HTR-8/SVneo (cell line): ENCODE measurements at regions not wholly inside any gene's neighbourhood (a gene's known extent, or its start where the extent isn't known, plus 50 kb on each side); places are given as distances from the start of the nearest gene placed in this dataset.
"Not testable (repeated sequence)": the region's sequence is repeated elsewhere in the genome, so short reads cannot be mapped to it uniquely, and the experiment has no call there.

ENCODE experiments used
- DNase-seq: peaks from one replicate; pipeline ENCODE4 v3.0.0; 2011; ENCODE audit warnings: low spot score, mixed read lengths; ENCODE audit not compliant: insufficient read length
- FAIRE-seq: peaks from 2 replicates; lab custom pipeline; 2011; peaks lifted over from hg19 to GRCh38; lab: Jason Lieb, UNC

DNA sequence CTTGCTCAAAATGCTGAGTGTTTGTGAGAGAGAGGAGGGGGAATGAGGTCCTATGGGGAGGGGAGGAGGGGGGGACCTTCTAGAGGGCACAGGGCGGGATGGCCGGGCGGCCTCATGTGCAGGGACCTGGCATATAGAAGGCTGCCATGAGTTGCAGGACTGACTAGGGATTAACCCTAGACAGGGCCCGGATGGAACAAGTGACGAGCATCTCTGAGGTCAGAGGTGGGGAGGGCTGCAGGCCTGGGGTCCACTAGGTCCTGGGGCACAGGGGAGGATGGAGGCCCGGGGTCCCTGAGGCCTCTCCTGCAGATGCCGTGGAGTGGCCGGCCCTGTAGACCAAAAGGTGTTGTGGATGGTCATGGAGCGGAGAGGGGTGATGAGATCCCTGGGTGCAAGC lies 104.0 kb upstream of the EIF5 start:
- FAIRE-seq (no peak), DNase-seq (no peak)

DNA sequence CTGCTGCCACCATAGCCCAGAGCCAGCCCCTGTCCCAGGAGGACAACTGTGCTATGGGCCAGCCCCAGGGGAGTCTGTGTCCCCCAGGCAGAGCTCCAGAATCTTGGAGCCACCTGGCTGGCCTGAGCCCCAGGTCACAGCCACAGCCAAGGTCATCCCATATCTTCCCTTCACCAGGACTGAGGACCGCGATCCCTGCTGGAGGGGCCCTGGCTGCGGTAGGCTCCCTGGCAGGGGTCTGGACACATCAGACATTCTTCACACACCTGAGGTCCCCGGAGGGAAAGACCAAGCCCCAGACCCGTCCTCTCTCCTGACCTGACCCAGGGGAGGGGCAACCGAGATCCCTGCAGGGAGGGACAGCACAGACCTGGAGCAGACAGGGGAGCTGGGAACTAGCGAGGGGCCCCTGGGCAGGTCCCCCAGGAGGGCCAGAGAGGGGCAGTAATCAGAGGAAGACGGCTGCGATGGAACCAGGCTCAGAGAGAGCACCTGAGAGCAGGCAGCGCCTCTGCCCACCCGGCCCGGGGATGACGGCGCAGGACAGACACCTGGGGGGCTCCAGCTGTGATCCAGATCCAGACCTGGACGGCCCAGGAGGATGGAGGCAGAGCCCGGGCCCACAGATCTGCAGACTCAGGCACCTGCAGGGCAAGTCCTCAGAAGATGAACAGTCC lies 103.2 kb upstream of the EIF5 start:
- FAIRE-seq (no peak), DNase-seq (no peak)

DNA sequence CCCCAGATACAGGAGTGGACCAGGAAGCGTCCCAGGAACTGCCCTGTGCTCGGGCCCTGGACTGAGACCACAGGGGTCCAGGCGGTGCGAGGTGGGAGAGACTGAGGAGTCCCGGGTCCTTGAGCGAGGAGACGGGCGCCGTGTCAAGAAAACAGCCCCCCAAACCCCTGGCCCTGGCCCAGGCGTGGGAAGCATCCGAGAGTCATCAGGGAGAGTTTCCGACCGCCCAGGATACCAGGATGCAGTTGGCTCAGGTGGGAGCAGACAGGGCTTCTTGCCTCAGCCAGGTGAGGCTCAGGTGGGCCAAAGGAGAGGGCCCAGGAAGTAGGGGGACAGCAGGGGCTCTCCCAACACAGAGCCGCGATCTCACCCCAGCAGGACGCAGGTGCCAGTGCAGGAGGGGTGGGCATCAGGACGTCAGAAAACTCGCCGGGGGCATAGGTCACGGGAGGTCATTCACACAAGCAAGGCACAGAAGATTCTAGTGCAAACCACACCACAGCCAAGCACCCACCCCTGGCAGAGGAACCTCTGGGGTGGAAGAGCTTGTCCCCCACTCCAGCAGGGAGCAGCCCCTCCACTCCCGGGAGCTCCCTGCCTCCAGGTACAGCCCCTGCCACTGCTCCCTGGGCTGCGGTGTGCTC lies 102.5 kb upstream of the EIF5 start:
- FAIRE-seq: no peak
- DNase-seq: no peak

DNA sequence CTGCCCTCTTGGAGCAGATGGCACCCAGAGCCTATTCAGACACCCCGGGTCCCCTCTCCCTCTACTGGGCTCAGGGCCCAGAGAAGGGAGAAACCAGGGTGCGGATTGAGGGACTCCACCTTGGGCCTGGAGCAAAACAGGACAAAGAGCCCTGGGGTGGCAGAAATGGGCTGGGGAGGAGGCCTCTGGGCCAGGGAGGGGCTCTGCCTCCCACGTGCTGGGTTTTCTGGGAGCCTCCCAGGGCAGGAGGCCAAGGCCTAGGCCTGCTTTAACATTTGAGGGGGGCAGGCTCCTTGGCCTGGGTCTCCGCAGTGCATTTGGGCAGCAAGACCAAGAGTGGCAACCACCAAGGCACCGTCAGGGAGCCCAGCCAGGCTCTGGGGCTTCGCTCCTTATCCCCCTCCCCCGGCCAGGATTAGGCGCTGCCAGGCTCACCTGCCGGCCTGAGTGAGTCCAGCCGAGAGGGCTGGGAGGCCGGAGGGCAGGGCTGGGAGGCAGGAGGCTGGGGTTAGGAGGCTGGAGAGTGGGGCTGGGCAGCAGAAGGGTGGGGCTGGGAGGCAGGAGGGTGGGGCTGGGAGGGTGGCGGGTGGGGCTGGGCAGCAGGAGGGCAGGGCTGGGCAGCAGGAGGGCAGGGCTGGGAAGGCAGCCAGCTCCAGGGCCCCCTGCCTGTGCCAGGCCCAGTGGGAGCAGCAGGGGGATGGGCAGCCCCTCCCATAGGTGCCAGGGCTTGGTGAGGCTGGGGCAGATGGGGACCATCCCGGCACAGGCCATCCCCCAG lies 101.8 kb upstream of the EIF5 start:
- FAIRE-seq: no peak
- no peak for DNase-seq

DNA sequence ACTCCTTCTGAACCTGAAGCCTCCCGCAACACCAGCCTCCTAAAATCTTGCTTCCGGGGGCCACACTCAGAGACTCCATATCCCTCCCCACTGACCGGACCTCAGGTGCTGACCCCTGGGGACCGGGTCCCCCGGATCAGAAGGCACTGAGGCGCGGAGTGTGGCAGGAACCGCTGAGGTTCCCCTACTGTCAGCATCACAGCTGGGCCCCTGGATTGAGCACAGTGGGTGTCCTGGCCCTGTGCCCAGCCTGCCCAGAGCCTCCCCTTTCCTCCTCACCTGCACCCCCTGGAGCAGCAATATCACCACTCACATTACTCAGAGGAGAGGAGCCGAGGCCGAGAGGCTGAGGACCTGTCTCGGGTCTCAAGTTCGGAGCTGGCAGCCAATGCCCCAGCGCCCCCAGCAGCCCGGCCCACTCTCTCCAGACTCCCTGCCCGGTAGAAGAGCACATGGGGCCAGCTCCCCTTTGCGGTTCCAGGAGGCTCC lies 101.2 kb upstream of the EIF5 start:
- no peak for DNase-seq
- no peak for FAIRE-seq

DNA sequence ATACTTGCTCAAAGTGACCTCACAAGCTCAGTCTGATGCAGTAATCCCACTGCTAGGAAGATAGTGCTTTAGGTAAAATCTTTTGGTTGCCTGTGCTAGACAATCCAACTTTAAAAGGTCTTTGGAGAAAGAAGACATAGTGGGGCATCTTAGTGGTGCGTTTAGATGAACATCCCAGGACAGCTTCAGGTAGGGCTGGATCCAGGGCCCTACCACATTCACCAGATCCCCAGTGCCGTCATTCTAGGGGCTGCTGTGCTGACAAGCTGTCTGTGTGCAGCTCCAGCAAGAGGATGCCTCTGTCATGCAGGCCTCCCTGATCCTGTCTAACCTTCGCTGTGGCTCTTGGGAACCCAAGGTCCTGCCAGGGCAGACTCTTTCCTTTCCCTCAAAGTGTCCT lies 100.7 kb upstream of the EIF5 start:
- DNase-seq (no peak), FAIRE-seq (no peak)

DNA sequence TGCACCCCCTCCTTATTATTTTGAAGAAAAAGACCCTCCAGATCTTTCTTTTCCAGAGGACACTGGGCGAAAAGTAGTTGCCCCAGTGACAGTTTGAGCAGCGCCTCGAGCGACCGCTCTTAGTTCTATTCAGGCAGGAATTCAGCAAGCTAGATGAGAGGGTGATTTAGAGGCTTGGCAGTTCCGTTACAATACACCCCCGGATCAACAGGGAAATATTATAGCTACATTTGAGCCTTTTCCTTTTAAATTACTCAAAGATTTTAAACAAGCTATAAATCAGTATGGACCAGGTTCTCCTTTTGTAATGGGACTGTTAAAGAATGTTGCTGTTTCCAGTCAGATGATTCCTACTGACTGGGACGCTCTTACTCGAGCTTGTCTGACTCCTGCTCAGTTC lies 99.2 kb upstream of the EIF5 start:
- DNase-seq, FAIRE-seq: not testable (repeated sequence)

DNA sequence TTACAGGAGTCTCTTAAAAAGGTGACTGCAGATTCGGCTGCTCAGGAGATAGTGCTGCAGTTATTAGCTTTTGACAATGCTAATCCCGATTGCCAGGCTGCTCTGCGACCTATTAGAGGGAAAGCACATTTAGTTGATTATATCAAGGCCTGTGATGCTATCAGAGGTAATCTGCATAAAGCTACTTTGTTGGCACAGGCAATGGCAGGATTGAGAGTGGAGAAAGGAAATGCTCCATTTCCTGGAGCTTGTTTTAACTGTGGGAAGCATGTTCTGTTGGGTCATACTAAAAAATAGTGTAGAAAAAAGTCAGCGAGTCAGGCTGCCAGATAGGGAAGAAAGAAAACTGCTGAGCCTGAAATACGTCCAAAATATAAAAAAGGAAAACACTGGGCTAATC lies 98.5 kb upstream of the EIF5 start:
- not testable (repeated sequence) for DNase-seq, FAIRE-seq

DNA sequence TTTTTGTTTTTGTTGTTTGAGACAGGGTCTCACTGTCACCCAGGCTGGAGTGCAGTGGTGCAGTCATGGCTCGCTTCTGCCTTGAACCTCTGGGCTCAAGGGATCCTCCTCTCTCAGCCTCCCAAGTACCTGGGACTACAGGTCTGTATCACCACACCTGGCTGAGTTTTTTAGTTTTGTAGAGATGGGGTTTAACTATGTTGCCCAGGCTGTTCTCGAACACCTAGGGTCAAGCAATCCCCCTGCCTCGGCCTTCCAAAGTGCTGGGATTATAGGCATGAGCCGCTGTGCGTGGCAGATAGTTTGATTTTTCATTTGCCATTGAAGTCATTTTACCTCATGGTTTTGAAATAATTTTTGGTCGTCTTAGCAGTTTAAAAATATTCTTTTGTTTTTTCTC lies 94.3 kb upstream of the EIF5 start:
- DNase-seq (no peak), FAIRE-seq (no peak)

DNA sequence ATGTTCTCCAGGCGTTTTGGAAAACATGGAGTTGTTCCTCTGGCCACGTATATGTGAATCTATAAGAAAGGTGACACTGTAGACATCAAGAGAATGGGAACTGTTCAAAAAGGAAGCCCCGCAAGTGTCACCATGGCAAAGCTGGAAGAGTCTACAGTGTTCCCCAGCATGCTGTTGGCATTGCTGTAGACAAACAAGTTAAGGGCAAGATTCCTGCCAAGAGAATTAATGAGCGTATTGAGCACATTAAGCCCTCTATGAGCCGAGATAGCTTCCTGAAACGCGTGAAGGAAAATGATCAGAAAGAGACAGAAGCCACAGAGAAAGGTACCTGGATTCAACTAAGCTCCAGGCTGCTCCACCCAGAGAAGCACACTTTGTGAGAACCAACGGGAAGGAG lies 92.5 kb upstream of the EIF5 start:
- no peak for DNase-seq
- FAIRE-seq: no peak

DNA sequence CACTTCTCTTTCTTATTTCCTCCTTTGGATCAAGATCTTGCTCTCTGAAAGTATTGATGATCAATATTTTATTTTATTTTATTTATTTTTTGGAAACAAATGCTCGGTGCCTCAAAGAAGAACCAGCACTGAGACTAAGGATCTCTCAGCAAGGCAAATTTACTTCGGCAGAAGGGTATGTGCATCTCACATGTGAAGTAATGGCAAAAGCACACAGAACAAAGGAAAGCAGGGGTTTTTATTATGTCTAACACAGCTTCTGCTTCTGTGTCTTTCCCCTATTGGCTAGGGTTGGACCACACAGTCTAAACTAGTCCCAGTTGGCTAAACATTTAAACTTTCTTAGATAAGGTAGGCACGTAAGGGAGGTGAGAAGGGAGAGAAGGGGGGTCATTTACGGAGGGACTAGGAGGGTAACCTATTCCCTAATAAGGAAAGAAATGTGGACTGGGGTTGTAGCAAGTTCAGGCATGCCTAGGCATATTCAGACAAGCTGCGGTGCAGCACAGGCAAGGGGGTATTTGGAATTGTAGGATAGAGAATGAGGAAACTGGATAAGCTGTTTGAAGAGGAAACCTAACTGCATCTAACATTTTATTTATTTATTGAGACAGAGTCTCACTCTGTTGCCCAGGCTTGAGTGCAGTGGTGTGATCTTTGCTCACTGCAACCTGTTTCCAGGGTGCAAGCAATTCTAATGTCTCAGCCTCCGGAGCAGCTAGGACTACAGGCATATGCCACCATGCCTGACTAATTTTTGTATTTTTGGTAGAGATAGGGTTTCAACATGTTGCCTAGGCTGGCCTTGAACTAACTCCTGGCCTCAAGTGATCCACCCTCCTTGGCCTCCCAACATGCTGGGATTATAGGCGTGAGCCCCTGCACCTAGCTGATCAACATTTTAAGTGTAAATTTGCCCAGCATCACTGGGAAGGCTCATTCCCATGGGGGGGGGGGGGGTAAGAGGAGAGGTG lies 90.0 kb upstream of the EIF5 start:
- DNase-seq: no peak
- no peak for FAIRE-seq

DNA sequence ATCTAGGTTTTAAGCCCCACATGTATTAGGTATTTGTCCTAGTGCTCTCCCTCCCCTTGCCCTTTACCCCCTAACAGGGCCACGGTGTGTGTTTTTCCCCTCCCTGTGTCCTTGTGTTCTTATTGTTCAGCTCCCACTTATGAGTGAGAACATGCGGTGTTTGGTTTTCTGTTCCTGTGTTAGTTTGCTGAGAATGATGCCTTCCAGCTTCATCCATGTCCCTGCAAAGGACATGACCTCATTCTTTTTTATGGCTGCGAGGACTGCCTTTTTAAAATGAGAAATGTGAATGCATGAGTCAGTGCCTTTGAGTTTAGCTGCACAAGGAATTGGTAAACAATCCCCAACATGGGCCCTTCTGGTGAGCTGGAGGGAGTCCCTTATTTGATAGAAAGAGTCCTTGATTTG lies 88.4 kb upstream of the EIF5 start:
- peak; percentile 26 for FAIRE-seq
- peak; percentile 41 for DNase-seq

DNA sequence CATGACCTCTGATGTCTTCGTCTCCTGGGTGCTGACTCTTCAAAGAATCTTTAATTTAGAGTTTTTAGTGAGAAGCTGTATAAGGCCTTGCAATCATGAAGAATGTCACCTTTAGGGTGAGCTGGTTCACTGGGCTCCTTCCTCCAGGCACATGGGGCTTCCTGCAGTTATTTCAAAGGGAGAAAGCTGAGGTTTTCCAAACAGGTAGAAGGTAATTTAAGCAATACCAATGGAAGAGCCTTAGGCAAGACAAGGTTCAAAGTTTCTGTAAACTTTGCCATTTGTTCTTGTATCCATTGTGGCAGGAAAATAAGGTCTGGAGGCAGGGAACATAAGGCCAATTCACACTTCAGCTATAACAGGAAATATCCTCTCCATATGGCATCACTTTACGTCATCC lies 88.0 kb upstream of the EIF5 start:
- peak; percentile 42 for FAIRE-seq
- DNase-seq: no peak

DNA sequence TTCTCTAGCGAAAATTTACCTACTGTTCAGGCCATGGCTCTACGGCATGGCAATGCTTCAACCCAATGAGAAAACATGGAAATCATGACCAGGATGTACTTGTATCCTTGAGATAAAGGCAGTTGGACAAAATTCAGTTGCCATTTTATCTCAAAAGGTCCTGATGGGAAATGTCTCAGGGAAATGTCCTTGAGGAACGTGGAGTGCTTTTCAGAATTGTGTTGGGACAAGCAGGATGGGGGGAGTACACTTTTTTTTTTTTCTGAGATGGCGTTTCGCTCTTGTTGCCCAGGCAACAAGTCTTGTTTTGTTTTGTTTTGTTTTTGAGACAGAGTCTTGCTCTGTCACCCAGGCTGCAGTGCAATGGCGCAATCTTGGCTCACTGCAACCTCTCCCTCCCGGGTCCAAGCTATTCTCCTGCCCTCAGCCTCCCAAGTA lies 86.8 kb upstream of the EIF5 start:
- no peak for FAIRE-seq
- DNase-seq: no peak

DNA sequence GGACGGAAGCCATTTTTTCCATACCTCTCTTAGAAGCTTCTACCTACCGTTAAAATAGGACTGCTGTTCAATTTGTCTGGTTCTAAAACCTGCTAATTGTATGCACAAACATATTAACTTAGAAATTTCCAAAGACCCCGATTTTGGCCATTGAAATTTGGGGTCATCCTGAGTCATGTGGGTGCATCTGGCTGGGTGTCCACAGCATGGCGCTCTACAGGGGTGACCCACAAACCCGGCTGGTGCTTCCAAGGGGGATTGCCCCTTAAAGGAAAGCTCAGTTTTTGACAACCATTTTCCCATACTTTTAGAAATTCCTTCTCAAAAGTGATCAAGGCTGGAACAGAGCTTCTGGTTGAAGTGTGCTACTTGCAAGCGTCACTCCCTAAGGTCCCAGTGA lies 83.9 kb upstream of the EIF5 start:
- DNase-seq (no peak), FAIRE-seq (no peak)

DNA sequence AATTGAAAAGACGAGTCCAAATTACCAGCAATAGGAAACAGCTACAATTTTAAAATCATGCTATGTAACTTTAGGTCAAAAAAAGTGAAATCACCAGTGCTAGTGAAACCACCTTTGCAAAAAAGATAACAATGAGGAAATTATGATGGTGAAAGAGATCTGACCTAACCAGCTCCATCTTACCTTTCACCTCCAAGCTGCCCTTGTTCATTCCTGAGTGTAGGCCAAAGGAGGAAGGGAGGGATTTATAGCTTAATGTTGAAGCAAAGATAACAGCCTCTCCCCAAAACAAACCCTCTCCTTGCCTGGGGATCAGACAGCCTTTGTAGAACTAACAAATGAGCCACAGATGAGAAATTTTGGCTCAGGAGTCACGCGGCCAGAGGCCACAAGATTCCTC lies 83.2 kb upstream of the EIF5 start:
- DNase-seq: no peak
- no peak for FAIRE-seq

DNA sequence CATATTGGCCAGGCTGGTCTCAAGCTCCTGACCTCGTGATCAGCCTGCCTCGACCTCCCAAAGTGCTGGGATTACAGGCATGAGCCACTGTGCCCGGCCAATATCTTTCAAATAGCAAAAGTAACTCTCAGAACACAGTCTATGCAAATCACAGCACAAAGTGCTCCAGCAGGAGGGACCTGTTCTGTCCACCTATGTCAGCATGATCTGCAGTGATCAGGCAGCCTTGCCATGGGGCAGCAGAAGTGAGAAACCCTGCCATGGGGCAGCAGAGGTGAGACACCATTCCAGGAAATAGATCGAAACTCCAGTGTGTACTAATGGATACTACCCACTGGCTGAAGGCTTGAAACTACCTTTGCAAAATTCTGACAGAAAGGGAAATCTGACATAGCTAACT lies 78.5 kb upstream of the EIF5 start:
- no peak for DNase-seq
- no peak for FAIRE-seq

DNA sequence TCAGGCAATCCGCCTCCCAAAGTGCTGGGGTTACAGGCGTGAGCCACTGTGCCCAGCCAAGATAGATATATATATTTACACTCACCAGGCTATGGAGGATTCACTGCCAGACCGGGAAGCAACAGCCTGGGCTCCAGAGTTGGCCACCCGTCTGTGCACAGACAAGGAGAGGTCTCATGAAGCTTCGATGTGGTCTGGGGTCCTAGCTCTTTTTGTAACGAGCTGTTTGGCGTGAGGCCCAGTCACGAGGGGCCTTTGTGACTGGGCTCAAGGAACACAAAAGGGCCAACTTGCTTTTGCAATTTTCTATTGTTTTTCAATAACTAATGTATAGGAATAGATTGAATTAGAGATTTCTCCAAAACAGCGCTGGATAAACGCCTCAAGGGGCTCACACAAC lies 77.6 kb upstream of the EIF5 start:
- DNase-seq (no peak), FAIRE-seq (no peak)

DNA sequence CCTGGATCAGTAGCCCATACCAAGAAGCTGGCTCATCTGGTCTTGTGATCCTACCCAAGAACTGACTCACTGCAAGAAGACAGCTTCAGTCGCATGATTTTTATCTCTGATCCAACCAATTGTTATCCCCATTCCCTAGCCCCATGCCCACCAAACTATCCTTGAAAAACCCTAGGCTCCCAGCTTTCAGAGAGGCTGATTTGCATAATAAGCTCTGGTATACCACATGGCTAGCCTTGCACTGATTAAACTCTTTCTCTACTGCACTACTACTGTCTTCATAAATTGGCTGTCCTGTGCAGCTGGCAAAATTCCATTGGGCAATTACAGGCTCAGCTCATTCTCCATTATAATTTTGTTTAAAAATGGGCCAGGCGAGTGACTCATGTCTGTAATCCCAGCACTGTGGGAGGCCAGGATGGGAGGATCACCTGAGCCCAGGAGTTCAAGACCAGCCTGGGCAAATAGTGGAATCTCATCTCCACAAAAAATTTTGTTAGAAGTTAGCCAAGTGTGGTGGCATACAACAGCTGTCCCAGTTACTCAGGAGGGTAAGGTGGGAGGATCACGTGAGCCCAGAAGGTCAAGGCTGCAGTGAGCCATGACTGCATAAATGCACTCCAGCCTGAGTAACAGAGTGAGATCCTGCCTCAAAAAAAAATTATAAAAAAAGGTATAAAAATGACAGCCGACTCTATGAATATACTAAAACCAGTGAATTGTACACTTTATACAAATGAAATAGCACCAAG lies 76.7 kb upstream of the EIF5 start:
- no peak for DNase-seq
- no peak for FAIRE-seq
